ENCODE measurements at regions not wholly inside any gene's neighbourhood (a gene's known extent, or its start where the extent isn't known, plus 50 kb on each side); places are given as distances from the start of the nearest gene placed in this dataset.

DNA sequence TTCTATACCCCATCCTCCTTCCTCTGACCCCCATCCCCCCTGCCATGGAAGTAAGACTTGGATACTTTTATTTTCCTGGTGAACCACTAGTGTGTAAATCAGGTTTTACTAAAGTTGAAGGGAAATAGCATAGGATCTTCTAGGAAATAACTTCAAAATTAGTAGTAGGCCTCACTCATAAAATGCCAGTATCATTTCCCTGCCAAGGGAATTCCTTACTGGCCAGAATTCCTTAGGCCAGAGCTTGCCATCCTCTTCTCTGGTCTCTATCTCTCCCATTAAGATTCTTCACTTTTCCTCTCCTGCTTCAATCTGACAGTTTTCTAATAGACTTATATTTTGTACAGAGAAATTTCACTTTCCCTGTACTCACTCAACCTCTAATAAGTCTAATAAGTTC lies 322.8 kb upstream of the TANK start:
- DNase-seq (ENCODE audit: low read depth), result peak; percentile 60
- H3K4me3 ChIP-seq (ENCODE audit: low read length), result no peak overlapping the region
- TF ChIP-seq, protein P1, sequence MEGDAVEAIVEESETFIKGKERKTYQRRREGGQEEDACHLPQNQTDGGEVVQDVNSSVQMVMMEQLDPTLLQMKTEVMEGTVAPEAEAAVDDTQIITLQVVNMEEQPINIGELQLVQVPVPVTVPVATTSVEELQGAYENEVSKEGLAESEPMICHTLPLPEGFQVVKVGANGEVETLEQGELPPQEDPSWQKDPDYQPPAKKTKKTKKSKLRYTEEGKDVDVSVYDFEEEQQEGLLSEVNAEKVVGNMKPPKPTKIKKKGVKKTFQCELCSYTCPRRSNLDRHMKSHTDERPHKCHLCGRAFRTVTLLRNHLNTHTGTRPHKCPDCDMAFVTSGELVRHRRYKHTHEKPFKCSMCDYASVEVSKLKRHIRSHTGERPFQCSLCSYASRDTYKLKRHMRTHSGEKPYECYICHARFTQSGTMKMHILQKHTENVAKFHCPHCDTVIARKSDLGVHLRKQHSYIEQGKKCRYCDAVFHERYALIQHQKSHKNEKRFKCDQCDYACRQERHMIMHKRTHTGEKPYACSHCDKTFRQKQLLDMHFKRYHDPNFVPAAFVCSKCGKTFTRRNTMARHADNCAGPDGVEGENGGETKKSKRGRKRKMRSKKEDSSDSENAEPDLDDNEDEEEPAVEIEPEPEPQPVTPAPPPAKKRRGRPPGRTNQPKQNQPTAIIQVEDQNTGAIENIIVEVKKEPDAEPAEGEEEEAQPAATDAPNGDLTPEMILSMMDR (conservative IDR thresholded peaks at IDR 0.05; ENCODE audit: low read length), result no peak

DNA sequence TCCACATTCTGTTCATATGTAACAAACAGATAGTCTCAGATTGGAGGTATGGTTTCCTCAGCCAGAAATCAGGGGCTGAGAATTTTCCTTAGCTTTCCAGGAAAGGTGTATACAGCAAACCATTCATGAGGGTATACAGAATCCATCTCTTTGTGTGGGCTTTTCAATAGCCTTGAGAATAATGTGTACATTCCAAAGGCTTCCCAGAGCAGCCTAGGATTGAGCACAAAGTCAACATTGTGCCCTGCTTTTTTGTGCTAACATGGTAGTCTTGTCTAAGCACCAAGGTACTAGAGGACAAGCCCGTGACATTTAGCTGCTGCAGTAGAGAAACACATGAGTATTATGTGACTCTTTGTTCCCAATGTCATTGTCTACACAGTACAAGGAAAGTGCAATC lies 322.1 kb upstream of the TANK start:
- DNase-seq (ENCODE audit: low read depth), result no peak
- no peak overlapping the region for H3K4me3 ChIP-seq (ENCODE audit: low read length)
- TF ChIP-seq, protein P1 (conservative IDR thresholded peaks at IDR 0.05; ENCODE audit: low read length), result no peak

DNA sequence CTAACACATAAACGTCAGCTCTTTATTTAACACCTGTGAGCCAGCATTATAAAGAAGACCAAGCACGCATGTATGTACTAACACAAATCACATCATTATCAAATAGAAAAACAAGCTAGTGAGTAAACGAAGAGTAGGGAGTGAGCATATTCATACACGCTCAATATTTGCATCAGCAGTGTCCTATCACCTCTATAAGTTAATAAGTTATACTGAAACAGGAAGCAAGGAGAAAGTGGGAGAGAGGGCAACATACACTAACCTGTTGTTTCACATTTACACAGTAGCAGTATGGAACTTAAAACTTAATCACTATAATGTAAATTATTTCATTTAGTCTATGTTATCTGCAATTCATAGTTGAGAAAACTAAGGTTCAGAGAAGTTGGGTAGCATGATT lies 321.5 kb upstream of the TANK start:
- TF ChIP-seq, protein P1 (conservative IDR thresholded peaks at IDR 0.05; ENCODE audit: low read length), result no peak
- no peak overlapping the region for H3K4me3 ChIP-seq (ENCODE audit: low read length)
- no peak for DNase-seq (ENCODE audit: low read depth)

DNA sequence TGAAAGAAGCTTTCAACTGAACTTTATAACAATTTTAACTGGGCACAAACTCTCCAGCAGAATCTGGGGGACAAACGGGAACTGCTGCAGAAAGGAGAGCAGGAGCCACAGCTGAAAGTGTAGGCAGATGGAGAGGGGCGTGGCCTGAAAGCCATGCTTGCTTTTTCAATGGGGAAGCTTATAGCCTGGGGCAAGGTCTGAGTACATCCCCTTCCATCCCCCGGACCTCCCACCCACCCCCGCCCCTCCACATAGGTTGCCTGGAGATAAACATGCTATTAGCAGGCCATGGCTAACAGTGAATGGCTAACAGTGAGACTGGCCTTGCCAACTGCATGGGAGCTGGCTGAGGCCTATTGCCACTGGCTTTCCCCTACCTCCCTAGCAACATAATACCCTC lies 317.9 kb upstream of the TANK start:
- TF ChIP-seq, protein P1 (conservative IDR thresholded peaks at IDR 0.05; ENCODE audit: low read length), result no peak
- no peak for DNase-seq (ENCODE audit: low read depth)
- H3K4me3 ChIP-seq (ENCODE audit: low read length), result no peak overlapping the region

DNA sequence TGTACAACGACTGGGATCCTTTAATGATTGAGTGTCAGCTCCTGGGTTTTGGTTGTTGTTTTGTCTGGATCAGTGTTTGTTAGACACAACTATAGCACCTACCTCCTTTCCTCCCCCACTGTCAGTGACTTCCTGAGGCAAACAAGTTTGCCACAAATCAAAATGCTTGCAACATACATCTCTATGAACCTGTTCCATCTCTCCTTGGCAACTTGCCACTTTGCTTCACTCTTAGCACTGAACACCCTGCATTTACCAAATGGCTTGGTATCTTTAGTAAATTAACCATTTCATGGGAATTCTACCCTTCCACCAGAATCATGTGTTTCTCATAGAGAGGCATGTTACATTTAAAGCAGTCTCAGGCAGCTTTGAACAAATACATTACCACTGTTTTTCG lies 301.1 kb upstream of the TANK start:
- TF ChIP-seq, protein P1 (conservative IDR thresholded peaks at IDR 0.05; ENCODE audit: low read length), result no peak
- H3K4me3 ChIP-seq (ENCODE audit: low read length), result no peak overlapping the region
- DNase-seq (ENCODE audit: low read depth), result peak; percentile 27

DNA sequence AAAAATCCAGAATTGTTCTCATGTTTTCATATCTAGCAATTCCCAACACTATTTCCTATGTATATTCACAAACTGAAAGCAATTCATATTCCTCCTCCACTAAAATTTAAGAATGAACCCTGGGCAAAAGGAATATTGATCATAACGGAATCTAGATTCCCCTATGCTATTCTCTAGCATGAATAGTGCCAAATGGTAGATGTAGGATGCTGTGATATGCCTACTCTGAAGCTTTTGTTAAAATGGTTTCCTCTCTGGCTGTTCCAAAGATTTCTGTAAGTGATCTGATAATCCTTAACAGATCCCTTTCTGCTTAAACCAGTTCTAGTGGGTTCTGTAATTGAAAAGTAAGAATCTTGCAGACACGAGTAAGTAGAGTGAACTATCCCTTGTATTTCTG lies 298.0 kb upstream of the TANK start:
- DNase-seq (ENCODE audit: low read depth), result no peak
- H3K4me3 ChIP-seq (ENCODE audit: low read length), result no peak overlapping the region
- TF ChIP-seq, protein P1 (conservative IDR thresholded peaks at IDR 0.05; ENCODE audit: low read length), result no peak

DNA sequence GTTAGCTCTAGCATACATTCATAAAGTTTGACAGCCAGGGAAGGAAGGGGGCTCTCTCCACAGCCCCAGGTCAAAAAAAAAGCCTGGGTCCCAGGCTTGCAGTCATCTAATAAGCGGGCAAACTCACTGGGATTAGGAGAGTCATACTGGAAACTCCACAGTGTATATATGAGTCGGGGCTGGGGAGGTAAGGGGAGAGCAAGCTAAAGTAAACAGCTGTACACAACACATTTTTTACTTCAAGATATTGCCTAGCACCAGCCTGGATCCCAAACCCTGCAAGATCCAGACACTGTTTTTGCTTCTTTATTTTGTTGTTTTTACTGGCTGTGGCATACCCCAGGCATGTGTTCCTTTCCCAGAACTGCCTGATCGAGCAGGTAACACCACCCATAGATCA lies 291.3 kb upstream of the TANK start:
- peak; percentile 25 for DNase-seq (ENCODE audit: low read depth)
- no peak overlapping the region for H3K4me3 ChIP-seq (ENCODE audit: low read length)
- TF ChIP-seq, protein P1 (conservative IDR thresholded peaks at IDR 0.05; ENCODE audit: low read length), result no peak
